ENCODE measurements at regions not wholly inside any gene's neighbourhood (a gene's known extent, or its start where the extent isn't known, plus 50 kb on each side); places are given as distances from the start of the nearest gene placed in this dataset.

GRCh38 chr3:178260887-178261565 is 275.2 kb upstream of the KCNMB2 start:
- DNase-seq: no peak

- DNase-seq: no peak
These were observed 272.9 kb upstream of the KCNMB2 start for GRCh38 chr3:178263236-178263916.

GRCh38 chr3:178267158-178267844 is 268.9 kb upstream of the KCNMB2 start:
- DNase-seq: no peak

GRCh38 chr3:178270838-178271237 is 265.4 kb upstream of the KCNMB2 start:
- no peak for DNase-seq

- DNase-seq: no peak
These were observed 264.4 kb upstream of the KCNMB2 start for GRCh38 chr3:178271740-178272387.

- DNase-seq: no peak
These were observed 263.4 kb upstream of the KCNMB2 start for GRCh38 chr3:178272841-178273240.

- no peak for DNase-seq
These were observed 261.5 kb upstream of the KCNMB2 start for GRCh38 chr3:178274711-178275110.

GRCh38 chr3:178275311-178275710 is 260.9 kb upstream of the KCNMB2 start:
- DNase-seq: no peak

GRCh38 chr3:178275793-178276192 is 260.4 kb upstream of the KCNMB2 start:
- no peak for DNase-seq

GRCh38 chr3:178277605-178278004 is 258.6 kb upstream of the KCNMB2 start:
- DNase-seq: no peak

GRCh38 chr3:178283561-178283960 is 252.7 kb upstream of the KCNMB2 start:
- no peak for DNase-seq

- no peak for DNase-seq
These were observed 252.1 kb upstream of the KCNMB2 start for GRCh38 chr3:178284181-178284580.

GRCh38 chr3:178288074-178288473 is 248.2 kb upstream of the KCNMB2 start:
- DNase-seq: no peak

- DNase-seq: no peak
These were observed 246.6 kb upstream of the KCNMB2 start for GRCh38 chr3:178289544-178290160.

- DNase-seq: no peak
These were observed 244.5 kb upstream of the KCNMB2 start for GRCh38 chr3:178291574-178292370.

- no peak for DNase-seq
These were observed 240.8 kb upstream of the KCNMB2 start for GRCh38 chr3:178295292-178295912.

GRCh38 chr3:178297199-178297598 is 239.0 kb upstream of the KCNMB2 start:
- no peak for DNase-seq

- DNase-seq: no peak
These were observed 238.5 kb upstream of the KCNMB2 start for GRCh38 chr3:178297740-178298139.

- no peak for DNase-seq
These were observed 235.7 kb upstream of the KCNMB2 start for GRCh38 chr3:178300441-178300959.

- DNase-seq: no peak
These were observed 233.0 kb upstream of the KCNMB2 start for GRCh38 chr3:178302966-178303930.

Data from SW 1271 (cell line).